ENCODE measurements at regions not wholly inside any gene's neighbourhood (a gene's known extent, or its start where the extent isn't known, plus 50 kb on each side); places are given as distances from the start of the nearest gene placed in this dataset.

DNA sequence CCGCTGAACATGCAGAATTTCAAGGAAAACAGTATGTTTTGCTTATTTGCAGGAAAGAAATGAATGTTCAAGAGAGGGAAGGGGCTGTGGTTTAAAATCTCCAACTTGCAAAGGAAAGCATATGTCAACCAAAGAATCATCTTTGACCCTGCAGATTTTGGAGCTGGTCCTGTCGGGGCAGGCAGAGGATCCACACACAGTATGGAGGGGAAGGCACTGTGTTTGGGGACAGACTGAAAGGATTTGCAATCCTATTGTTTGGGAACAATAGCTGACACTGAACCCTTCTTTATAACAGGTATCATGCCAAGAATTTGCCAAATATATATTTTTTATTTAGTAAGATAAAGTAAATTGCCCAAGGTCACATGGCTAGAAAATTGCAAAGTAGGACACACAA is 121.4 kb upstream of the ZNF618 start:
- Histone ChIP-seq H3K9ac (ENCODE audit: low read depth, low read length) (no peak overlapping the region), H3K9me3 (ENCODE audit: control insufficient read depth, insufficient read depth, low read length) (no peaks in the 10 kb centered on the region), H3K4me1 (ENCODE audit: insufficient read depth, low read length) (peaks cover 13% of the 10 kb centered on the region; the same call in 1 of the 2 replicates), H3K36me3 (ENCODE audit: insufficient read depth, low read length) (no peaks in the 10 kb centered on the region)

DNA sequence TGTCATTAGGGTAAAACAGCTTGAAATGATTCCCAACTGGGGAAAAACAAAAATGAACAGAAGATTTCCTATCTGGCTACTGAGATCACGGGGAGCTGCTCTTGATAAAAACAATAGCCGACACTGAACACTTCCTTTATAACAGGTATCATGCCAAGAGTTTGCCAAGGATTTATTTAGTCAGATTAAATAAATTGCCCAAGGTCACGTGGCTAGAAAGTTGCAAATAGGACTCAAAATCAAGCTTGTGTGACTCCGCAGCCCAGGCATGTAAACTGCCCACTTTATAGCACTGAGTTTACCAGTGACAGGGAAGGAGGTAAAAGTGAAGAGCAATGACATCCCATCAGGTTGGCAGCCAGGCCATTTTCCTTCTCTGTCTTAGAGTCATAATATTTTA is 120.7 kb upstream of the ZNF618 start:
- no peaks in the 10 kb centered on the region for H3K36me3 ChIP-seq (ENCODE audit: insufficient read depth, low read length)
- H3K9ac ChIP-seq (ENCODE audit: low read depth, low read length) = no peak overlapping the region
- H3K4me1 ChIP-seq (ENCODE audit: insufficient read depth, low read length) = peaks cover 13% of the 10 kb centered on the region; the same call in 1 of the 2 replicates
- no peaks in the 10 kb centered on the region for H3K9me3 ChIP-seq (ENCODE audit: control insufficient read depth, insufficient read depth, low read length)

DNA sequence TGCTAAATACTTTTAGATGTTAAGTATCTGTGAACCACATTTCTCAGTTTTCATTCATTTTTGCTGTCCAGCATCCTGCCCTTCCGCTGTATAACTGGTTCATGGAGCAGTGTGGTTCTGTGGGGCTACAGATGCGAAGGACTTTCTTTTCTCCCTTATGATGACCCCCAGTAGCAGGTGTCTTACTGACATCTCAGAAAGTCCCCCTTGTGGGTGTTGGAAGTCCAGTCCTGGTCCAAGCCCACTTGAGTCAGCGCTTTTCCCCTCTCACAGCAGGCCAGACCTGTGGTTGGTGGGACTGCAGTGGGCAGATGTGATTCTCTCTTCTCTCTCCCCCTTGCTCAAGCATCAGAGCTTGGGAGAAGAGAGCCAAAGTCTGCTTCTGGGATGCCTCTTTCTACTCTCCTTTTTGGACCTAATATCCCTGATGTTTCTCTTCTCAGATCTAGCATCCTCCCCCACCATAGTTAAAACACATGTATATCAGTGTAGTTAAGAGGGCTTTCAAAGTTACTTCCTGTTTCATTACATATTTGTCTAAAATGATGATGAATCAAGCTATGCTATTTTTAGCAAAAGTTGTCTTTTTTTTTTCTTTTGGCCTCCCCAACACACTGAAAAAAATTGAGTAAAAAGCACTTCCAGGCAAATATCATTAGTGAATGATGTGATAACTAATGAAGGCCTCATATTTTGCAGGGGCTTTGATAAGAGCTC is 119.5 kb upstream of the ZNF618 start:
- H3K9me3 ChIP-seq (ENCODE audit: control insufficient read depth, insufficient read depth, low read length) = no peaks in the 10 kb centered on the region
- peaks cover 13% of the 10 kb centered on the region; the same call in 1 of the 2 replicates for H3K4me1 ChIP-seq (ENCODE audit: insufficient read depth, low read length)
- H3K9ac ChIP-seq (ENCODE audit: low read depth, low read length) = no peak overlapping the region
- no peaks in the 10 kb centered on the region for H3K36me3 ChIP-seq (ENCODE audit: insufficient read depth, low read length)

DNA sequence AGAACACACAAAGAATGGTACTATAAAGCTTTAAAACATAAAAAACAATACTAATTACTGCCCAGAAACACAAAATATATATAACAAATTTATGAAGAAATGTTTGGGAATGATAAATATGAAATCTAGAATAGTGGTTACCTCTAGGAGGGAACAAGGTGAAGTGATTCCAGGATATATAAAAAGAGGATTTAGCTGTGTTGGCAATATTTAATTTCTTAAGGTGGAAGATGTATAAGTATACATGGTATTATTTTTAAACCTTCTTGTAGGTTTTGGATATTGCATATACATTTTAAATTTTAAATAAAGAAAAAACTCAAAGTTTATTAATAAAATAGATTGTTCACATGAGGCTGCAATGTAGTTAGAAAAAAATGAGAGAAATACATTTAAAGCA is 112.7 kb upstream of the ZNF618 start:
- H3K4me1 ChIP-seq (ENCODE audit: insufficient read depth, low read length) = no peaks in the 10 kb centered on the region
- no peaks in the 10 kb centered on the region for H3K36me3 ChIP-seq (ENCODE audit: insufficient read depth, low read length)
- H3K9ac ChIP-seq (ENCODE audit: low read depth, low read length) = no peak overlapping the region
- no peaks in the 10 kb centered on the region for H3K9me3 ChIP-seq (ENCODE audit: control insufficient read depth, insufficient read depth, low read length)

DNA sequence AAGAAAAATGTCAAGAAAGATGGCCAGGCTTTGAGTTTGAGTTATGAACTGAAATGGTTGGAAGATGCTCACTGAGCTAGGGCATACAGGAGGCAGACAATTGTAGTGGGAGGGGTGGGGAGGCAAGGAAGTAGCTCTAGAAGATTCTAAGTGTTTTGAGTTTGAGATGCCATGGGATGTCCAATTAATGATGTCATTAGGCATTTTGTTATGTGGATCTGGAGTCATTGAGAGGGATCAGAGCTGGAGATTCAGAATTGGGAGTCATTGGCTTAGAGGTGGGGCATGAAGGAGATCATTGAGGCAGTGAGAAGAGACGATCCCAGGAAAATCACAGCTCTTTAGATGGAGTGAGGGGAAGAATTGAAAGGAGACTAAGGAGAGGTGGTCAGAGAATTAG is 111.5 kb upstream of the ZNF618 start:
- H3K4me1 ChIP-seq (ENCODE audit: insufficient read depth, low read length) = no peaks in the 10 kb centered on the region
- no peaks in the 10 kb centered on the region for H3K9me3 ChIP-seq (ENCODE audit: control insufficient read depth, insufficient read depth, low read length)
- no peak overlapping the region for H3K9ac ChIP-seq (ENCODE audit: low read depth, low read length)
- H3K36me3 ChIP-seq (ENCODE audit: insufficient read depth, low read length) = no peaks in the 10 kb centered on the region

DNA sequence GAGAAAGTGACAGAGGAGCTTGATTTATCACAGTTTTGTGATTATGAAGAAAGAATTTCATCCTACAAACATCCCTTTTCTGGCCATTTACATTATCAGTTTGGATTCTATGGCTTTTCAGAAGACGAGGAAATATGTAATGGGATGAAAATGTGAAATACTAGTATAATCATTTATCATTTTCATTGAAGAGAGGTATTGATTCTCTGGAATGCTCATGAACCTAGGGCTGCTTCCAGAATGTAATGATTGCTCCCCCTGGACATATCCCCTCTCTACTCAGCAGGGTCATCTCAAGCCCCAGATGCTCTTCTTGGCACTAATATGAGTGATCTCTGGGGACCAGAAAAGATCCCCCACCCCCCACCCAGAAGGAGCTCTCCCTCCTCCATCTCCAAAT is 106.7 kb upstream of the ZNF618 start:
- Histone ChIP-seq H3K4me1 (ENCODE audit: insufficient read depth, low read length) (no peaks in the 10 kb centered on the region), H3K9ac (ENCODE audit: low read depth, low read length) (no peak overlapping the region), H3K9me3 (ENCODE audit: control insufficient read depth, insufficient read depth, low read length) (no peaks in the 10 kb centered on the region), H3K36me3 (ENCODE audit: insufficient read depth, low read length) (no peaks in the 10 kb centered on the region)

DNA sequence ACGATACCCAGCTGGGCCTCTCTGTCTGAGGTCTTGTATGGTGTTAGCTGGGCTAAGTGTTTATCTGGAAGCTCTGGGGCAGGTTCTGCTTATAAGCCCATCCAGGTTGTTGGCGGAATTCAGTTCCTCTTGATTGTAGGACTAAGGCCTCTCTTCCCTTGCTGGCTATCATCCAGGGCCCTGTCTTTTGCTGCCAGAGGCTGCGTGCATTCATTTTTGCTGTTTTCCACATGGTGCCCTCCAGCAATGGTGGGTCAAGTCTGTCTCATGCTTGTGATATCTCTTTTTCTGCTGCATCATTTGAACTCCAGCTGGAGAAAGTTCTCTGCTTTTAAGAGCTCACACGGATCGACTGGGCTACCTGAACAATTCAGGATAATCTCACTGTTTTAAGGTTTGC is 105.7 kb upstream of the ZNF618 start:
- no peak overlapping the region for H3K9ac ChIP-seq (ENCODE audit: low read depth, low read length)
- no peaks in the 10 kb centered on the region for H3K9me3 ChIP-seq (ENCODE audit: control insufficient read depth, insufficient read depth, low read length)
- no peaks in the 10 kb centered on the region for H3K4me1 ChIP-seq (ENCODE audit: insufficient read depth, low read length)
- H3K36me3 ChIP-seq (ENCODE audit: insufficient read depth, low read length) = no peaks in the 10 kb centered on the region

DNA sequence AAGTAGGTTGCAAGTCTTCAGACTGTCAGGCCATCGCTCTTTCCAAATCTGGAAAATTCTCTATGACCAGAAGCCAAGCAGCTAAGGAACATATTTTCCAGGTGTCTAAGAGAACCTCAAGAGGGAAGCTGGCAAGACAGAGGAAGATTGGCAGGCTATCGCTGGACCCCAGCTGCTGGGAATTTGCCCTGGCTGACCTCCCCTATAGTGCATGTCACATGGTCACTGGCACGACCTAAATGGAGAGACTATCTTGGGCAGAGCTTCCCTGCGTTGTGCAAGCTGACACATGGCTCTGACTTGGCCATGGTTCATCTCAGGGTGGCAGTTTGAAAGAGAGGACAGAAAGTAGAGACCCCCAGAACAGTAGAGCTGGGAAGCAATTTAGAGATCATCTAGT is 104.9 kb upstream of the ZNF618 start:
- Histone ChIP-seq H3K4me1 (ENCODE audit: insufficient read depth, low read length) (no peaks in the 10 kb centered on the region), H3K36me3 (ENCODE audit: insufficient read depth, low read length) (no peaks in the 10 kb centered on the region), H3K9ac (ENCODE audit: low read depth, low read length) (no peak overlapping the region), H3K9me3 (ENCODE audit: control insufficient read depth, insufficient read depth, low read length) (no peaks in the 10 kb centered on the region)

DNA sequence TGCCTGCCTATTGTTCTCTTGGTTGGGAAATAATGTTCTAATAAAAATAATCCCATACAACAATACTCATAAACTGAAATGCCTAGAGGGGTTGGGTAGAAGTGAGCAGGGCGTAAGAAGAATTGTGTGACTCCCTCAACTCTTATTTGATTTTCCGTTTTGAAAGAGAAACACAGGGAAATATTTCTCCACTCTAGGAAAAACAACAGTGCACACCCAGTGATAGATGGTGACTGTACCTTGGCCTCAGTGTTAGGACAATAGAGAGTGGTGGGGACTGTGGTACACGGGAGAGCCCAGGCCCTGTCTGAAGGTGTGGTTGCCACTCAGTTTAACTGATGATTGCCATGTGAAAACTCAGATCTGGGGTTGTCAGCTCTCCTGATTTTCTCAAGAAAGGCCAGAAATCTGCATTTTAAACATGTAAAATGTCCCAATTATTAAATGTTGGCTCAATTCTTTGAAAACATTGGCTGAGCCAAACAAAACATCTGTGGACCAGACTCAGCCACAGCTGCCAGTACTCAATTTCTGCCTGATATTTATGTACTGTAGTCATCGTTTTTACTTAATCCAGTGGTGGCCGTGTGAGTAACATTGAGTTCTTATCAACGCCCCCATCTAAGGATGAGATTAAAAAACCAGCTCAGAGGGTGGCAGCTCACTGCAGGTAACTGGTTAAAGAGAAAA is 103.8 kb upstream of the ZNF618 start:
- H3K4me1 ChIP-seq (ENCODE audit: insufficient read depth, low read length) = no peaks in the 10 kb centered on the region
- H3K36me3 ChIP-seq (ENCODE audit: insufficient read depth, low read length) = no peaks in the 10 kb centered on the region
- H3K9me3 ChIP-seq (ENCODE audit: control insufficient read depth, insufficient read depth, low read length) = no peaks in the 10 kb centered on the region
- no peak overlapping the region for H3K9ac ChIP-seq (ENCODE audit: low read depth, low read length)

DNA sequence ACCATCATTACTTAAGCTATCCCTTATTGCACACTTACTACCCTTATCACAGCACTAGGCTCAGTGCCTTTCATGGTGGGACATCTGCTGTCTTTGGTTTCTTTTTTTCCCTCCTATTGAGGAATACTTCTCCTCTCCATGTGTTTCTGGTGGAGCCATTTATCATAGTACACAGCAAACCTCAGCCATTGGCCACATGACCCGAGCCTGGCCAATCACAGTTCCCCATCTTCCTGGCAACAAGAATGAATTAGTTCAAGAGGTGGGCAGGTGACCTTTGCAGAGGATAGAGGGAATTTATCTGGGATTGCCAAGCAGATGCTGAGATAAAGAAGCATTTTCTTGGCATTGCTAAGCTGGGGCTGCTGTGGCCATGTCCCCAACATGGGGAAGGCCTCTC is 101.1 kb upstream of the ZNF618 start:
- Histone ChIP-seq H3K9me3 (ENCODE audit: control insufficient read depth, insufficient read depth, low read length) (no peaks in the 10 kb centered on the region; the same call in 1 of the 2 replicates), H3K36me3 (ENCODE audit: insufficient read depth, low read length) (no peaks in the 10 kb centered on the region), H3K9ac (ENCODE audit: low read depth, low read length) (no peak overlapping the region), H3K4me1 (ENCODE audit: insufficient read depth, low read length) (no peaks in the 10 kb centered on the region)

DNA sequence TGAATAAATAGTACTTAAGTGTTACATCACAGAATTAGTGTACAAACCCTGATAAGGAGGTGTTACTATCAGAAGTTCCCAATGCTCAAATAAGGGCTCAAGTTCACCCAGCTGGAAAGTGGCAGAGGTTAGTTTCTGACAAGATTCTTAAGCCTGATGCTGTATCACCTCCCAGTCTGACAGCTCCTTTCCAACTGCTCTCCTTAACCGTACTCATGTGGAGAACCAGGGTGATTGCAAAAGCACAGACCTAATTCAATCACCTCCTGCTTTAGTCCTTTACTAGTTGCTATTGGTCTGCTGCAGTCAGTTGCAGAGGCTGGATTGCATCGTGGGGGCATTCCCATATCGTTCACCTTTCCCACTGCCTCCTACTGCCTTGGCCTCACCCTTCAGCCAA is 100.4 kb upstream of the ZNF618 start:
- Histone ChIP-seq H3K4me1 (ENCODE audit: insufficient read depth, low read length) (no peaks in the 10 kb centered on the region), H3K36me3 (ENCODE audit: insufficient read depth, low read length) (no peaks in the 10 kb centered on the region), H3K9me3 (ENCODE audit: control insufficient read depth, insufficient read depth, low read length) (no peaks in the 10 kb centered on the region; the same call in 1 of the 2 replicates), H3K9ac (ENCODE audit: low read depth, low read length) (no peak overlapping the region)

DNA sequence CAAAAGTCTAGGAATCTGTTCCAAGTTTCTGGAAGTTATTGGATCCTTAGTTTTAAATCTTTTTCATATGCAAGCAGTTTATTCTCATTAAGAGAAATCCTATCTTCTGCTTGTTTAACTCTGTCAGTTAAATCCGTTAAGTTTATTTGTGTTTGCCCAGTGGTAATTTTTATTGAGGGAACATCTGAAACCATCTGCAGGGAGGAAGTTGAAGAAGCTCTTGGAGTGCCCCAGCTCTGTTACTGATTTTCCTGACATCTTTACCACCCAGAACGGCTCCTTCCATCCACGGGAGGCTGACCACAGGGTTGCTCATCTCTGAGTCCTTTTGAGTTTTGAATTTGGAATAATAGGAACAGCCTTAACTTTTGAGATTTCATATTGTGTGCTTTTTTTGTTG is 99.9 kb upstream of the ZNF618 start:
- no peaks in the 10 kb centered on the region for H3K4me1 ChIP-seq (ENCODE audit: insufficient read depth, low read length)
- no peak overlapping the region for H3K9ac ChIP-seq (ENCODE audit: low read depth, low read length)
- no peaks in the 10 kb centered on the region for H3K36me3 ChIP-seq (ENCODE audit: insufficient read depth, low read length)
- H3K9me3 ChIP-seq (ENCODE audit: control insufficient read depth, insufficient read depth, low read length) = no peaks in the 10 kb centered on the region; the same call in 1 of the 2 replicates

DNA sequence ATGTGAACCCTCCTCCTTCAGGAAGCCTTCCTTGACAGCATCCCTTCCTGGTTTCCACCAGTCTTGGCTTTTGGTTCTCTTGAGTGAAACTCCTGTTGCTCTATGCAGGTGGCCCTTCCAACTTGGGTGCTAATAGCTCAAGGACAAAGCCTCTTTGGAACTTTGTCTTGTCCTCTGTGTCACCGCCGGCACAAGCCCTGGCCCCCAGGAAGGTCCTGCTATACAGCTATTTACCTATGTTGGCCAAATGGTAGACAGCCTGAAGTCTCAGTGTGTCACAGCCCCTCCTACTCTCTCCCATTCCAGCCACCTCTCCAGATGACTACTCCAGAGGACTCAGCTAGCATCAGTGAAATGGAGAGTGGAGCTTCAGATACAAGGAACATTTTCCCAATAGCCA is 94.7 kb upstream of the ZNF618 start:
- H3K9ac ChIP-seq (ENCODE audit: low read depth, low read length) = no peak overlapping the region
- H3K36me3 ChIP-seq (ENCODE audit: insufficient read depth, low read length) = no peaks in the 10 kb centered on the region
- H3K9me3 ChIP-seq (ENCODE audit: control insufficient read depth, insufficient read depth, low read length) = no peaks in the 10 kb centered on the region; the same call in 1 of the 2 replicates
- no peaks in the 10 kb centered on the region for H3K4me1 ChIP-seq (ENCODE audit: insufficient read depth, low read length)

DNA sequence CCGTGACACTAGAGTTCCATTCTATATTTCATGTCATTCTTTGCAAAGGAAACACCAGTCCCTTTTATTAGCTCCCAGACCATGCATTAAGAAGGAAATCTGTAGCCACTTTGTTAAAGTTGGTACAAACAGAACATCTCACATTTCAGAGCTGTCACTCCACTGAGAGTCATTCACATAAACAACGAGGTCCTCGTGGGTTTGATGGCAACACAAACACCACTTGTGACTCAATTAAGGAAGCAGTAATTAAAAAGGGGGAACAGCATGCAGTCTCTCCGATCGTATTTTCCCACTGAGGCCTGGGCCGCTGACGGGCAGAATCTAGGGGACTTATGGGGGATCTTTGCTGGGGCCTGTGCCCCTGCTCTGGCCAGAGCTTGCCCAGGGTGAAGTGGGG is 94.2 kb upstream of the ZNF618 start:
- no peaks in the 10 kb centered on the region; the same call in 1 of the 2 replicates for H3K9me3 ChIP-seq (ENCODE audit: control insufficient read depth, insufficient read depth, low read length)
- no peaks in the 10 kb centered on the region for H3K36me3 ChIP-seq (ENCODE audit: insufficient read depth, low read length)
- H3K4me1 ChIP-seq (ENCODE audit: insufficient read depth, low read length) = no peaks in the 10 kb centered on the region
- no peak overlapping the region for H3K9ac ChIP-seq (ENCODE audit: low read depth, low read length)

DNA sequence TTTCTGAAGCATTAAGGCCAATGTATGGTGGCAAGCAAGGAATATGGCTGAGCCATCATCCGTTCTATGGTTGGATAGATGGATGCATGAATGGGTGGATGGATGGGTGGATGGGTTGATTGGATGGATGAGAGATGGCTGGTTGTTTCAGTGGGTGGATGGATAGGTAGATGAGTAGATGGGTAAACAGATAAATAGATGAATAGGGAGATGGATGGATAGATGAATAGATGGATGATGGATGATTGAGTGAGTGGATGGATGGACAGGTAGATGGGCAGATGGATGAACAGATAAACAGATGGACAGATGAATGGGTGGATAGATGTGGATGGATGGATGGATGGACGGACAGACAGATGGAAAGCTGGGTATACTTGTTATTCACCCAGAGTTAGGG is 92.6 kb upstream of the ZNF618 start:
- H3K9me3 ChIP-seq (ENCODE audit: control insufficient read depth, insufficient read depth, low read length) = no peaks in the 10 kb centered on the region

More for the DNA sequence above, 92.6 kb upstream of the ZNF618 start:
- Histone ChIP-seq H3K4me1 (ENCODE audit: insufficient read depth, low read length) (0 out of 2 replicates have a peak, but pooled peaks cover 5% of the 10 kb centered on the region), H3K36me3 (ENCODE audit: insufficient read depth, low read length) (no peaks in the 10 kb centered on the region), H3K9ac (ENCODE audit: low read depth, low read length) (no peak overlapping the region)

All from ES-I3 (cell line).